ENCODE measurements at regions not wholly inside any gene's neighbourhood (a gene's known extent, or its start where the extent isn't known, plus 50 kb on each side); places are given as distances from the start of the nearest gene placed in this dataset.
"Not testable (repeated sequence)": the region's sequence is repeated elsewhere in the genome, so short reads cannot be mapped to it uniquely, and the experiment has no call there.

DNA sequence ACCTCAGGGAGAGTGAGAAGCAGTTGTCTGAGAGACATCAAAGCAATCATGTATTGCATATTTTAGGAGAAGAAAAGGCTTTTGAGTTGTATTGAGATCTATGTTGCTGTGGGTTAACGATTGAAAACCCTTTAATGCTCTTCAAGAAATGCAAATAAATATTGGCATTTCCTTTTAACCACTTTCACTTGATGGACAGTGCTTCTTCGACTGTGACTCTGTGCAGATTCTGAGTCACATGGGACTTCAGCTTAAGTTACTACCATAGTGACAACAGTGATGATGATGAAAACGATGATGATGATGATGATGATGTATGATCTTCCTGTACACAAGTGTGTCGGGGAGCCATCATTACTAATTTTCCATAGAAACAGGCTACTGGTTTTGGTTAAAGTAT, 181.8 kb downstream of the AKAIN1 start:
- FAIRE-seq: no peak

DNA sequence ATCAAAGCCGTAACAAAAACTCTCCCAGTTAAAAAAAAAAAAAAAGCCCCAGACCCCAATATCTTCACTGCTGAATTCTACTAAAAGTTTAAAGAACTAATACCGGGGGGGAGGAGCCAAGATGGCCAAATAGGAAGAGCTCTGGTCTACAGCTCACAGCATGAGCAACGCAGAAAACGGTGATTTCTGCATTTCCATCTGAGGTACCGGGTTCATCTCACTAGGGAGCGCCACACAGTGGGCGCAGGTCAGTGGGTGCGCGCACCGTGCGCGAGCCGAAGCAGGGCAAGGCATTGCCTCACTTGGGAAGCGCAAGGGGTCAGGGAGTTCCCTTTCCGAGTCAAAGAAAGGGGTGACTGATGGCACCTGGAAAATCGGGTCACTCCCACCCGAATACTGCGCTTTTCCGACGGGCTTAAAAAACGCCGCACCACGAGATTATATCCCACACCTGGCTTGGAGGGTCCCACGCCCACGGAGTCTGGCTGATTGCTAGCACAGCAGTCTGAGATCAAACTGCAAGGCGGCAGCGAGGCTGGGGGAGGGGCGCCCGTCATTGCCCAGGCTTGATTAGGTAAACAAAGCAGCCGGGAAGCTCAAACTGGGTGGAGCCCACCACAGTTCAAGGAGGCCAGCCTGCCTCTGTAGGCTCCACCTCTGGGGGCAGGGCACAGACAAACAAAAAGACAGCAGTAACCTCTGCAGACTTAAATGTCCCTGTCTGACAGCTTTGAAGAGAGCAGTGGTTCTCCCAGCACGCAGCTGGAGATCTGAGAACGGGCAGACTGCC, 192.8 kb downstream of the AKAIN1 start:
- FAIRE-seq: not testable (repeated sequence)

DNA sequence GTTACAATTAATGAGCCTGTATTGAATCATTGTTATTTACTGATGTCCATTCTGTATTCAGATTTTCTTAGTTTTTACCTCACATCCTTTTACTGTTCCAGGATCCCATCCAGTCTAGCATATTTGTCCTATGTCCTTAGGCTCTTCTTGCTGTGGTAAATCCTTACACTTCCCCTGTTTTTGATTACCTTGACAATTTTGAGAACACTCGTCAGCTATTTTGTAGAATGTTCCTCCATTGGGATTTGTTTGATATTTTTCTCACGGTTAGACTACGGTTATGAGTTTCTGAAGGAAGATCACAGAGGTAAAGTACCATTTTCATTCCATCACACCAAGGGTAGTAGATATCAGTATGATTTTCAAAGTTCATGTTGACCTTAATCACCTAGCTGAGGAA, 202.3 kb downstream of the AKAIN1 start:
- FAIRE-seq: no peak

DNA sequence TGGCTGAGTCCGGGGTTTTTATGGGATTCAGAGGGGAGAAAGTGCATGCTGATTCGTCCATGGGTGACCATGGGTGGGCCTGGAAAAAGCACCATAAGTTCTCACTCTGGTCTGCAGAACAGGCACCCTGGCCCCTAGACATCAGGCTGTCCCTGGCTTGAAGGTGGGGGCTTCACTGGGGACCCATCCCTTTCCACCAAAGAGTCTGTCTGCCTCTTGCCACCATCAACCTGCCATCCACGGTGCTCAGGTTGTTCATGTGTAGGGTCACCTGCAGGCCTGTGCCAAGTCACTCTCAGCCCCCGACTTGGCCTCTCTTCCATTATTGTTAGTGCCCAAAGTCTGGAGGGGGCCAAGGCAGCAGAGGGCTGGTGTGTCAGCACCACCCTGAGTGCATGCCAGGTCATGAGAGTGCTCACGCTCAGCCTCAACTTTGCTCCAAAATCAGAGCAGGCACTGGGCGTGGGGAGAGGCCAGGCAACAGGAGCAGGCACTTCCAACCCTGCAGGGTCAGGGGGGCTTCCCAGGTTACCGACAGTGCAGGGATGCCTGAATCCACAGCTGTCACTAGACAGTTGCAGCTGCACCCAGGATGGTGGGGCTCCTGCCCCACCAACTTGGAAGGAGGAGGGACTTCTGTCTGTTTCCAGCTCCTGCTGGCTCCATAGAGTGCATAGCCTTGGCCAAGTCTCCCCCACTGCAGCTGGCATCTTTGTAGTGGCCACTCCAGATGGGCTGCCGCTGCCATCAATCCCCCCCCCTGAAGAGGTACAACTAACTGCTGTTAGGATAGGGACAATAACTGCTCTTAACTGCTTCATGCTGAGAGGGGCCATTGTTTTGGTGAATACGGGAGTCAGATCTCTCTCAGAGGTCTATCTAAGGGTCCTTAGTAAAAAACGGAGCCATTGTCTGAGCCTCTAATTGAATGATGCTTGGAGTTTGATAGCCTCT, 209.3 kb downstream of the AKAIN1 start:
- FAIRE-seq: no peak

DNA sequence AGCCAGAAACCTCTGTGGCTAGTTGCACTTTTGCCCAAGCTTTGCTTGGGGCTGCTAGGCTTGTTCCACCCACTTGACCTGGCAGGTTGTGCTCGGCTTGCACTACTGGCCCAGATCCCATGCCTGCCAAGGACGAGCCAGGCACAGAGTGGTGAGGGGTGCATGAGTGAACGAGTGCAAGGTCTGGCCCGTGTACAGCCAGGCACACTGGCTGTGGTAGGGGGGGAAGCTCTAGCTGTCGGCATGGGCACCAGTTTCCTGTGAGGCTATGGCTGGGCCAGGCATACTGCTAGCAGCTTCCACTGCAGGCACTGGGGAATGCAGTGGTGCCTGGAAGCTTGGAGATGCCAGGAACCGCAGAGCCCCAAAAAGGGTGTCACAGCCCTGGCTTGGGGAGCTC, 210.4 kb downstream of the AKAIN1 start:
- no peak for FAIRE-seq

DNA sequence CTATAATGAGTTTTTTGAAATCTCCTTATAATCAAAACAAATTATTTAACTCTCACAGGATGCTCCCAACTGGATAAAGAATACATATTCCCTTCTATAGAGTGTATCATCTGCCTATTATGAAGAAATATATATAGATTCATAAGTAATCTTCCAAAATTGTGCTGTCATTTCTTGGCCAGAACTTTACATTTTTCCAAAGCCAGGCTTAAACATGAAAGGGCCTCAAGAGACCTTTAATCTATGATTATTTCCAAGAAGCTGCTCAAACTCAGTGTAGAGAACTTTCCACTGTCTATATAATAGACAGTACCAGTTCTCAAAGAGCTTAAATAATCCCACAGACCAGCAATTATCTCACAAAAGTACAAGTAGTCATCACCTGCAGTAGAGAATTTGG, 211.0 kb downstream of the AKAIN1 start:
- no peak for FAIRE-seq

DNA sequence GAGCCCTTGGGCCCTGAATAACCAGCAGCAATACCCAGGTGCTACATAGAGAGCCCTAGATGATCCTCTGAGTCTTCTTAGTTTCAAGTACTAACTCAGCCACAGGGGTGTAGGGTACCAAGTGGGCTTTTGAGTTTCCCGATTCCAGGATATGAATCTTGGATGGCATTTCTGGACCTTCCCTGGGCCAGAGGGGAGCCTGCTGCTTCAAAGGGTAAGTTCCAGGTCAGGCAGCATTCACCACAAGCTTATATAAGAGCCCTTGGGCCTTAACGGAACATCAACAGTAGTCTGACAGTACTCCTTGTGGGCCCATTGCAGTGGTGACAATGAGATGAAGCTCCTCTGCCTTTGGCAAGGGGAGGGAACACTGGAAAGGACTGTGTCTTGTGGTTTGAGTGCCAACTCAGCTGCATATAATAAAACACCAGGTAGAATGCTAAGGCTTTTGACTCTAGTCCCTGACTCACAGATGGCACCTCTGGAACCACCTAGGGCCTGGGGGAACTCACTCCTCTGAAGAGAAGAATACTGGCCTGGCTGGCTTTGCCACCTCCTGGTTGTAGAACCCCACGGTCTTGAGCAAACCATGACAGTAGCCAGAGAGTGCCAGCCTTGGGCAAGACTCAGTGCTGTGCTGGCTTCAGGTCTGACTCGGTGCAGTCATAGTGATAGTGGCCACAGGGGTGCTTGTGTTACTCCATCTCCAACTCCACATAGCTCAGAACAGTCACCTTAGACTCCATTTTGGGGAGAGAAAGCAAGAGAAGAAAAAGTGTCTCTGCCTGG, 235.7 kb downstream of the AKAIN1 start:
- no peak for FAIRE-seq

DNA sequence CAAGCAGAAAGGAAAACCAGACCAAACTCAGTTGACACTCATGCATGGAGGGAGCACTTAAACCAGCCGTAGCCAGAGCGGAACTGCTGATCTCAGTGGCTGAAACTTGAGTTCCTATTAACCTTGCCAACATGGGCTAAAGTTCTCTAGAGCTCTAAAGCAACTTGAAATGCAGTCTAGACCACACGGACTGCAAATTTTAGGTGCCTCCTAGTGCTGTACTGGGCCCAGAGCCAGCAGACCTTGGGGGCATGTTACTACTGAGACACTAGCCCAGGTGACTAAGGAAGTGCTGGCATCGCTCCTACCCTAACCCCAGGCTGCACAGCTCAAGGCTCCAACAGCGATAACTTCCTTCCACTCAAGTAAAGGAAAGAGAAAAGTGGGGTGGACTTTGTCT, 236.5 kb downstream of the AKAIN1 start:
- FAIRE-seq: no peak

DNA sequence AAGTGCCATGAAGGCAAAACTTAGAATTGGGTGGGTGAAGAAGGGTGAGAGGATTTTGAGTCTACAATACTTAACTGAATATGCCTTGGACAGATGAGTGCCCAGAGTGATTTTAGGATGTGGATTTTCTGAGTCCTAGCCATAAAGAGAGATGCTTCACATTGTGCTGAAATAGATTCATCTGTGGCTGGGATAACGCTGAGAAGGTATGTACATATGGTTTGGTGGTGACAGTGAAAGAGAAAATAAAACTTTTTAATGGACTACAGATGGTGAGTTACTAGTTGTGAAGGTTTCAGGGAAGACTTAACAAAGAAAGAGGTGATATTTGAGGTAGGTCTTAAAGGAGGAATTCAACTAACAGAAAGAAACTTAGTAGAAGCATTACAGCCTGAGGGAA, 265.8 kb downstream of the AKAIN1 start:
- FAIRE-seq: no peak

DNA sequence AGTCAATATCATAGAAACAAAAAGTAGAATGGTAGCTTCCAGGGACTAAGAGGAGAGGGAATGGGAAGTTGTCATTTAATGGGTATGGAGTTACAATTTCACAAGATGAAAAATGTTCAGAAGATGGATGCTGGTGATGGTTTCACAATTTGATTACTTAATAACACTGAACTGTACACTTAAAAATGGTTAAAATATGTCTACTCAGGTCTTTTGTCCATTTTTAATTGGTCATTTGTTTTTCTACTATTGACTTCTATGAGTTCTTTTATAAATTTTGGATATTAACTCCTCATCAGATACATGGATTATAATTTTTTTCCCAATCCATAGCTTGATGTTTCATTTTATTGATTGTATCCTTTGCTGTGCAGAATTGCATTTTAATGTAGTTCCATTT, 275.5 kb downstream of the AKAIN1 start:
- FAIRE-seq: no peak

DNA sequence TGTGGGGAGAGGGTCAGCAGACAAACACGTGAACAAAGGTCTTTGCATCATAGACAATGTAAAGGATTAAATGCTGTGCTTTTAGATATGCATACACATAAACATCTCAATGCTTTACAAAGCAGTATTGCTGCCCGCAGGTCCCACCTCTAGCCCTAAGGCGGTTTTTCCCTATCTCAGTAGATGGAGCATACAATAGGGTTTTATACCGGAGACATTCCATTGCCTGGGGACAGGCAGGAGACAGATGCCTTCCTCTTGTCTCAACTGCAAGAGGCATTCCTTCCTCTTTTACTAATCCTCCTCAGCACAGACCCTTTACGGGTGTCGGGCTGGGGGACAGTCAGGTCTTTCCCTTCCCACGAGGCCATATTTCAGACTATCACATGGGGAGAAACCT, 279.5 kb downstream of the AKAIN1 start:
- not testable (repeated sequence) for FAIRE-seq

DNA sequence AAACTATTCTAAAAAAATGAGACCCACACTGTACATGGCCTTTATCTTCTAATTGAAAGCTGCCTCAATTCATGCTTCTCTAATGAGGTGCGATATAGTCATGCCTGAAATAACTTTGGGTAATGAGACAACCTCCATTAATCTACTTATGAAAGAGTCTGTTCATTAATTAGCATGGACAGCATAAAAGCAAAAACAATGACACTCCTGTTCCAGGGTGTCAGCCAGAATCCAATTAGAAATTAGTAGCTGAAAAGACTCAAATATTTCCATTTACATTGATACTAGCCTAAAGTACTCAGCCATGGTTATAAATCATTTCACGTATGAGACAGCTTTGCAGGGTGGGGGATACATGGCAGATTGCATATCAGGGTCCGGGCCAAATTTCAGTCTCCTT, 288.7 kb downstream of the AKAIN1 start:
- FAIRE-seq: no peak

DNA sequence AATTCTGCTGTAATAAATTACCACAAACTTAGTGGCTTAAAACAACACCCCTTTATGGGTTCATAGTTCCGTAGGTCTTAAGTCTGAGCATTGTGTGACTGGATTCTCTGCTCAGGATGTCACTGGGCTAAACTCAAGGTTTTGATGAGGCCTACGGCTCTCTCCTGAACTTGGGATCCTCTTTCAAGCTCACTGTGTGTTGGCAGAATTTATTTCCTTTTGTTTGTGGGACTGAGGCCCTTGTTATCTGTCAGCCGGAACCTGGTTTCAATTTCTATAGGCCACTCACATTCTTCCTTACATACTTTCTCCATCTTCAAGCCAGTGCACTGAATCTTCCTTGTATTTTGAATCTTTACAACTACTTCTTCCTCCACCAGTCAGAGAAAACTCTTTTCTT, 290.2 kb downstream of the AKAIN1 start:
- no peak for FAIRE-seq

DNA sequence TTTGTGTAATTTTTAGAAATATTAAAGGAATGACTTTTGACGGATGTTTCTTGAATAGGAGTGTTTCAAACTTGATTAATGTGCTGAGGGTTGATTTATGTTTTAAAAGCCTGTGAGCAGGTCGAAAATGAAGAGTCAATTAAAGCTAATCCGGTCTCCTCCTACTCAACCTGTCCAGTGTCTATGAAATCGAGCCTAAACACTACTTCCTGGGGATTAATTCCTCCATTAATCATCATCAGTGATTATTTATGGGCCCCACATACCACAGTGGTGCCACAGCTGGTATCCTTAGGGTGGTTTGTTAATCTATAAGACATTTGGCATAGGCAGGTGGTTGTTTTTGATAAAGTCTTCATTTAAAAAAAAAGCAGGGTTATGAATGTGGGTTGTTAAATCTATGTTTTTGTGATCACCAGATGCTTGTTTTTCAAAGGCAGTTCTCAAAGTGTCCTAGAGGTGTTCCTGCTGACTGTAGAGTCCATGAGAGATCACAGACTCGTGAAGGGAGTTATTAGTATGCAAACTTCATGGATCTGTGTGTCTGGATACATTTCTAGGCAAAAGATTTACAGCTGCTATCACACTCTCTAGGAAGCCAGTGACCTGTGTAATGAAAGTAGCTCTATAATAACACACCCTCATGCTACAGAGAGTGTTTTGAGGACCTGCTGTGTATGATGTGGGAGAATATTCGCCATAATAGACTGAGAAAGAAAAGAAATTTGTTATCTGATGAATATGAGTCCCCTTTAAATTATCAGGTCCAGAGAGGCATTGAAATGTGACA, 308.6 kb downstream of the AKAIN1 start:
- no peak for FAIRE-seq

DNA sequence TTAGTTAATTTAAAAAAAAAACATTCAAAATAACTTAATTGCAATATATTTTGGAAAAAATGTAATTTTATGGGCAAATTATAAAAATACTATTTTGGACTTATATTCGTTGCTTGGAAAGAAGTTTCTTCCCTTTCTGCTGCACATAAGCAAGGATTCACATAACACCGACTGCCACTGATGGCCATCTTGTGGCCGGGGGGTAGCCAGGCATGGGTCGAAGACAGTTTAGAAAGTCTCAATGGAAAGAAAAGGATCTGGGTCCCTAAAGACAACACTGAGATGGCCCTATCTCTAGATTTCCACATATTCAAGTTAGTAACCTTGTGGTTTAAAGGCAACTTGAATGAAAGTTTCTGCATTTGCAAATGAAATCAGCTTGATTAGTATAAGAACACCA, 318.6 kb downstream of the AKAIN1 start:
- FAIRE-seq: no peak

DNA sequence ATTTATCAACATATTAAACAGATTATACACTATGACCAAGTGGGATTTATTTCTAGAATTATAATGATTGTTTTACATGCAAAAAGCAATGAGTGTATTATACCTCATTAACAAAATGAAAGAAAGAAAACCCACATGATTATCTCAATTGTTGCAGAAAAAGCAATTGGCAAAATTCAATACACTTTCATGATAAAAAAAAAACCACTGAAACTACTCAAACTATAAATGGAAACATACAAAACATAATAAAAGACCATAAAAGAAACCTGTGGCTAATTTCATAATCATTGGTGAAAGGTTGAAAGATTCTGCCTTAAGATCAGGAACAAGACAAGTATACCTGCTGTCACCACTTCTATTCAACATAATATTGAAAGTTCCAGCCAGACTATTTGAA, 325.9 kb downstream of the AKAIN1 start:
- FAIRE-seq: no peak

DNA sequence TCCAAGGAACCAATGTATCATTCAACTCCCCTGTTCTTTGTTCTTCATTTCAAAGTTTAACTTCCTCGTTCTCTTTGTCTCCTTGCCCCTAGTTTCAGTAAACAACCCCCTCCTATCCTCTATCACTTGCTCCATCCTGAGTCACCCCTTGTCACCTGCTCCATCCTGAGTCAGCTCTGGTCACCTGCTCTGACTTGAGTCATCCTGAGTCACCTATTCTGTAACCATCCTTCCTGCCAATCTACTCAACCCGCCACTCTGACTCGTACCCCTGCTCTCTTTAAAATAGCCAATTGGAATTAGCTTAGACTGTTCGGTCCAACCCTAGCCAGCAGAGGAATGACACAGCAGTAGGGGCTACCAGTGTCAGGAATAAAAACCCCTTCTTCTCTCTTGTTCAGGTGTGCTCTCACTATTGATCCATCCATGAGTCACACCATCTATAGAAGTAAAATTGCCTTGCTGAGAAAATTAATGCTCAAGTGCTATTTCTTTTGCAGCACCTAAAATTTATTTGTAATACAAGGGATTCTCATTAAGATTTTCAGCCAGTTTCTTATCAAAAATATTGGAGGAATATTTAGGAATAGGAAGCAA, 326.8 kb downstream of the AKAIN1 start:
- no peak for FAIRE-seq

DNA sequence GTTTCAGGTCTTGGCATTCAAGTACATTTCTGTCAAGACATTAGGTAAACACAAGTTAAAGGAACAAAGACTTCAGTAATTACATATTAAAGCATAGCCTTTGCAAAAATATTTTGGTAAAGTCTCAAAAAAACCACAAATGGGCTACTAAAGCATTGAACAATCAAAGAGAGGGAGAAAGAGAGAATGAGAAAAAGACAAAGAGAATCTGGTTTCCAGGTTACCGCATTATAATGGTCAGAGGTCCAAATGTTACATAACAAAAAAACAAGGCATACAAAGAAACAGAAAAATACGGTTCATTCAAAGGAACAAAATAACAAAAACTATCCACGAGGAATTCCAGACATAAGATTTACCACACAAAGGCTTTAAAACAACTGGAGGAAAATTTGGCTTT, 327.9 kb downstream of the AKAIN1 start:
- FAIRE-seq: no peak

DNA sequence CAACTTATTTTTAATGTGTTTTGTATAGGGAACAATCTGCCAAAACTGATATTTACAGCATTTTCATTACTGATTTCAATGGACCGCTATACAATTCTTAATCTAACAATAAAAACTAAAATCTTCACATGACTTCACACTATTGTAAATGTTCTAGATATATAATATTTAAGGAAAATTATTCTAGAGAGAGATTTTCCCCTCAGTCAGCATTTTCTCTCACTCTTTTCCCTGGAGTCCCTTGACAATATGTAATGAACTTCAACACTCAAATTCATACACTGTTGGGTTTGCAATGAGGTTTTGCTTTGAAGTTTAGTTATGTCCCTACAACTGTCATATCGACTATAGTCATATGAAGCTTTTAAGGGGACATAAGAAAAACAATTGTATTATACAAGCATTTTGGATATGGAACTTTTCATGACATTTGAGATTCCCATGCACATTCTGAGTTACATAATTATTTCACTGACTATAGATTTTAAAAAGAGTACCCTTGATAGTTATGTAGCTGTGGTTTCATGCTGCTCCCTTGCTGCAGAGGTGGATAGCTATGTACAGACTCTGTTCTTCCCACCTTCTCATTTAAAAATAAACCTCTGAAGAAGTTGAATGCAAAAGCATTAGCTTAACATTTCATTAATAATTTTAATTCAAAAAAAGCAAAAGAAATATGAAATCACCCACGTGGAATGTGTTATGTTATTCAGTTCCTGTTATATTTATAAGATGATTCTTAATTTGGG, 338.5 kb downstream of the AKAIN1 start:
- no peak for FAIRE-seq

DNA sequence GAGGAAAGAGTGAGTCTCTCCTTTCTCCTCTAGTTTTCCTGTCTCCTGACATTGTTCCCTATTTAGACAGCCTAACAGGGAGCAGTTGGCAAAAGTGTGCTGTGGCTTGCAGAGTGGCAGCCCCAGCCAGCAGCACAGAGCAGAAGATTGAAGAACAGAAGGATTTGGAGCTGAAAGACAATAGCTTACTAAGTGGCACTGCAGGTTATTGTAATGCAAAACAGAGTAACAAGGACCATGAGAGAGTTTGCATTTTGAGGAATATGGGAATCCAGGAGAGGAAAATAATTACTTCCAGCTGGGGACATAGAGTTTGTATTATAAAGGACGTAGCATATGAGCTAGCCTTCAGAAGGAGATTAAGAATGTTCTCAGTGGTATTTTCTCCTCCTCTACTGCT, 342.4 kb downstream of the AKAIN1 start:
- no peak for FAIRE-seq

DNA sequence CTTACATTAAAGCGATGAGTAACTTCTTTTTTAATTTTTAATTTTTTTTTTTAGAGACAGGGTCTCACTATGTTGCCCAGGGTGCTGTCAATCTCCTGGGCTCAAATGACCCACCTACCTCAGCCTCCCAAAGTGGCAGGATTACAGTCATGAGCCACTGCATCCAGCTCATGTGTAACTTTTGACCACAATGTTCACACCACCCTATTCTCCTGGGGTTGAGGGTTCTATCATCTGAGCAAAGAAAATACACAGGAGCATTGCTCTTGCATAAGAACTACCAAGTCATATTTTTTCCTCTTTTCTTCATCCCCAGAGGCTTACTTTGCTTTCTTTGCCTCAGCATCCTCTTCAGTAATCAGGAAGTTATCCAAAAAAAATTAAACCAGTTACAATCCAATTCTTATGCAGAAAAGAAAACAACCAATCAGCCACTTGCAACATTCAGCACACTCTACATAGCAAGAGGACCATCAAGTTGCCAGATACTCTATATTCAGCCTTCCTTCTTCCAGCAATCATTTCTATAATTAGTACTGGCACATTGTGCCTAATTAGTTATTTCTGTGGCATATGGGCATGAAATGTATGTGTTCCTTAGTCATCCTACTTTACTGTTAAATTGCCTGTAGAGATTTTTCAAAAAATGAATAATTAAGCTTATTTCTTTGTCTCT, 345.6 kb downstream of the AKAIN1 start:
- FAIRE-seq: no peak

Measured in islet of Langerhans (tissue), 1 donor.